ENCODE measurements at regions not wholly inside any gene's neighbourhood (a gene's known extent, or its start where the extent isn't known, plus 50 kb on each side); places are given as distances from the start of the nearest gene placed in this dataset.

- DNase-seq: no peak
Observed at GRCh38 chr11:70661761-70662501, 263.6 kb downstream of the CTTN start.

- DNase-seq: no peak
Observed at GRCh38 chr11:70662691-70663098, 264.4 kb downstream of the CTTN start.

GRCh38 chr11:70663815-70664214 is 265.5 kb downstream of the CTTN start:
- DNase-seq: no peak

- no peak for DNase-seq
Observed at GRCh38 chr11:70666311-70666710, 268.0 kb downstream of the CTTN start.

- no peak for DNase-seq
Observed at GRCh38 chr11:70667767-70668166, 269.4 kb downstream of the CTTN start.

GRCh38 chr11:70668204-70669202 is 270.2 kb downstream of the CTTN start:
- no peak for DNase-seq

GRCh38 chr11:70669281-70669680 is 271.0 kb downstream of the CTTN start:
- no peak for DNase-seq

GRCh38 chr11:70669871-70670675 is 271.7 kb downstream of the CTTN start:
- DNase-seq: no peak

- DNase-seq: no peak
Observed at GRCh38 chr11:70670676-70671034, 272.3 kb downstream of the CTTN start.

- DNase-seq: no peak
Observed at GRCh38 chr11:70671083-70671482, 272.8 kb downstream of the CTTN start.

- no peak for DNase-seq
Observed at GRCh38 chr11:70671611-70672010, 273.3 kb downstream of the CTTN start.

GRCh38 chr11:70672991-70673653 is 274.8 kb downstream of the CTTN start:
- no peak for DNase-seq

GRCh38 chr11:70674605-70675004 is 276.3 kb downstream of the CTTN start:
- DNase-seq: no peak

- DNase-seq: no peak
Observed at GRCh38 chr11:70675697-70676374, 277.5 kb downstream of the CTTN start.

GRCh38 chr11:70677232-70677916 is 279.0 kb downstream of the CTTN start:
- no peak for DNase-seq

- no peak for DNase-seq
Observed at GRCh38 chr11:70678931-70679900, 280.9 kb downstream of the CTTN start.

GRCh38 chr11:70680781-70681281 is 282.5 kb downstream of the CTTN start:
- no peak for DNase-seq

GRCh38 chr11:70682056-70682455 is 283.7 kb downstream of the CTTN start:
- no peak for DNase-seq

- DNase-seq: no peak
Observed at GRCh38 chr11:70682760-70683159, 284.4 kb downstream of the CTTN start.

- DNase-seq: no peak
Observed at GRCh38 chr11:70687716-70688115, 289.4 kb downstream of the CTTN start.

Measured in bone marrow (tissue), 2 donors.